DMS53 treated with DMSO at 0.1 percent for 48 hours (cell line): ENCODE measurements at regions not wholly inside any gene's neighbourhood (a gene's known extent, or its start where the extent isn't known, plus 50 kb on each side); places are given as distances from the start of the nearest gene placed in this dataset.

Source experiments
- DNase-seq: peaks from one replicate; lab custom pipeline; 2025; ENCODE audit not compliant: unreplicated experiment; lab: John Stamatoyannopoulos, UW

GRCh38 chr15:62845241-62846126 lies 197.1 kb upstream of the TPM1 start:
- no peak for DNase-seq

- no peak for DNase-seq
These were observed 196.3 kb upstream of the TPM1 start for GRCh38 chr15:62846131-62846804.

GRCh38 chr15:62846805-62847495 lies 195.6 kb upstream of the TPM1 start:
- no peak for DNase-seq

- DNase-seq = peak; percentile 51
These were observed 194.6 kb upstream of the TPM1 start for GRCh38 chr15:62847900-62848489.

- no peak for DNase-seq
These were observed 193.9 kb upstream of the TPM1 start for GRCh38 chr15:62848632-62849050.

- no peak for DNase-seq
These were observed 193.0 kb upstream of the TPM1 start for GRCh38 chr15:62849316-62850106.

GRCh38 chr15:62850318-62850717 lies 192.2 kb upstream of the TPM1 start:
- no peak for DNase-seq

- no peak for DNase-seq
These were observed 191.7 kb upstream of the TPM1 start for GRCh38 chr15:62850791-62851291.

GRCh38 chr15:62853114-62853840 lies 189.3 kb upstream of the TPM1 start:
- no peak for DNase-seq

- no peak for DNase-seq
These were observed 188.7 kb upstream of the TPM1 start for GRCh38 chr15:62853841-62854225.

GRCh38 chr15:62854420-62855084 lies 188.0 kb upstream of the TPM1 start:
- DNase-seq = no peak

GRCh38 chr15:62855085-62855476 lies 187.5 kb upstream of the TPM1 start:
- no peak for DNase-seq

GRCh38 chr15:62856466-62857246 lies 185.9 kb upstream of the TPM1 start:
- DNase-seq = no peak

GRCh38 chr15:62857411-62857853 lies 185.1 kb upstream of the TPM1 start:
- DNase-seq = no peak

- no peak for DNase-seq
These were observed 184.2 kb upstream of the TPM1 start for GRCh38 chr15:62858343-62858742.

- DNase-seq = no peak
These were observed 179.8 kb upstream of the TPM1 start for GRCh38 chr15:62862717-62863116.

GRCh38 chr15:62866366-62866765 lies 176.2 kb upstream of the TPM1 start:
- no peak for DNase-seq

GRCh38 chr15:62867844-62868243 lies 174.7 kb upstream of the TPM1 start:
- DNase-seq = no peak
